GM19025 (cell line): ENCODE measurements at regions not wholly inside any gene's neighbourhood (a gene's known extent, or its start where the extent isn't known, plus 50 kb on each side); places are given as distances from the start of the nearest gene placed in this dataset.

Source experiments
- ATAC-seq: cut with Tn5 transposase; IDR thresholded peaks from one replicate; pipeline ENCODE4 v1.9.1; 2021; ENCODE audit warnings: mild to moderate bottlenecking, low read depth, moderate library complexity; ENCODE audit not compliant: unreplicated experiment

- no peak for ATAC-seq
Measured at GRCh38 chr15:69852482-69852881, 245.2 kb downstream of the TLE3 start.

DNA sequence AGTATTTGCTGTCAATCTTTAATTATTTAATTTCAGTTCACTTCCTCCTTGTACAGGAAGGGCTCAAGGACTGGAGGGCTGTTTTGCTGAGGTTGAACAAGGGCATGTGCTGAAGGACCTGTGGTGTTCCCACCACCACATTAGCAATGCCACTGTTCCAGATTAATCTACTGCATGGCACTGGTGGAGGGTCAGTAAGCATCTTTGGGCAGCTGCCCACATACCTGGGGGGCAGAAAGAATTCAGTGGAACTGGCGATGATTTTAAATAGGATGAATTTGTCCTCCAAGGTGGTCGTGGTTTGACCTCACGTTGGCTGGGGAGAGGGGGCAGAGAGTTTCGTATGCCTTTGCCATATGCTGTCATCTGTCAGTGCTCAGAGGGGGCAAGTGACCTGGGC is 244.8 kb downstream of the TLE3 start:
- no peak for ATAC-seq

DNA sequence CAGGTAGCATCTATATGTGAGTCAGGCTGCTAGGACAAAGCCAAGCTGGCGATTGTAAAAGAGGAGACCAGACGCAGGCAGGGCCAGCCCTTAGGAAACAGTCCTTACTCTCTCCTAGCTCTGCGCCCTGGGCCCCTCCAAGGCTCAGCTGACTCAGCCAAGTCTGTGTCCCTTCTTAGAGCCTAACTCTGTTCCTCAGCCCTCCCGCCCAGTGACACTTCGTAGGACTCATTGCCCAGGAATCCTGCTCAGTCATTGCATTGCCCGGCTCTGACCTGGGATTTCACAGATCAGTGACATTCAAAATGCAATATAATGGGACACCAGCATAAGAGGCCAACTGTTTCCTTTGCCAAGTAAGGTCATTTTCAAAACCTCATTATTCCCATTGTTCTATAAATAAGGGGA is 244.2 kb downstream of the TLE3 start:
- no peak for ATAC-seq

- no peak for ATAC-seq
Measured at GRCh38 chr15:69854001-69854400, 243.7 kb downstream of the TLE3 start.

- no peak for ATAC-seq
Measured at GRCh38 chr15:69854521-69855181, 243.1 kb downstream of the TLE3 start.

- no peak for ATAC-seq
Measured at GRCh38 chr15:69855258-69856000, 242.3 kb downstream of the TLE3 start.

- ATAC-seq, result no peak
Measured at GRCh38 chr15:69857250-69857649, 240.5 kb downstream of the TLE3 start.

- no peak for ATAC-seq
Measured at GRCh38 chr15:69857686-69858391, 239.9 kb downstream of the TLE3 start.

DNA sequence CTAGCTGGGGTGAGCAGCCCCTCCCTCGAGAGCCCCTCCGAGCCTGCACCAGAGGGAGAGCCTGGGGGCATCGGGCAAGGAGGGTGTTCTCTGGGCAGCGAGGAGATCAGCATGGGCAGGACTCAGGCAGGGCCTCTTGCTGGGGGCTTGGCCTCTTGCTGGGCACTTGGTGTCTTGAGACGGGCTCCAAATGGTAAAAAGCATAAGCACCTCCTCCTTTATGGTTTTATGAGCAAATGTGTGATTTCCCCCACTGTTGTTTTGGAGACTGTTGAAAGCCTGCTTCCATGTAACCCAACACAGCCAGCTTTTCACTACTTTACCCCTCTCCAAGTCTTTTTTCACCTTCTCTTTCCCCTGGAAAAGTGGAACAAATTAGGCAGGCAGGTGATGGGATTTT is 239.3 kb downstream of the TLE3 start:
- ATAC-seq, result no peak

DNA sequence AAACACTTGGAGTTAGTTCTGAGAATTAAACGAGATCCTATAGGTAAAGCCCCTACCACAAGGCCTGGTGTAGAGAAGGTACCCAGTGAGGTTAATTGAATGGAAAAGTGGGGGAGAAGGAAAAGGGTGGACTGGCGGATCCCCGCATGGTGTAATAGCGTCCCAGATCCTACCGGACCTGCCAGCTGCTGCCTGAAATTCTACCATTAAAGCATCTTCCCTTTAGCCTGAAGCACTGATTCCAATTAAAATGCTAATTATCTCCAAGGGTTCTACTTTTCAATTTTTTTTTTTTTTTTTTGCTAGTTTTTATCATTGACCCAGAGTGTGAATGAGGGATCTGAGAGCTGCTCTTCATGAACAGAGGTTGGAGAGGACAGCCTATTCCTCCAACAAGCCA is 237.9 kb downstream of the TLE3 start:
- ATAC-seq, result no peak

DNA sequence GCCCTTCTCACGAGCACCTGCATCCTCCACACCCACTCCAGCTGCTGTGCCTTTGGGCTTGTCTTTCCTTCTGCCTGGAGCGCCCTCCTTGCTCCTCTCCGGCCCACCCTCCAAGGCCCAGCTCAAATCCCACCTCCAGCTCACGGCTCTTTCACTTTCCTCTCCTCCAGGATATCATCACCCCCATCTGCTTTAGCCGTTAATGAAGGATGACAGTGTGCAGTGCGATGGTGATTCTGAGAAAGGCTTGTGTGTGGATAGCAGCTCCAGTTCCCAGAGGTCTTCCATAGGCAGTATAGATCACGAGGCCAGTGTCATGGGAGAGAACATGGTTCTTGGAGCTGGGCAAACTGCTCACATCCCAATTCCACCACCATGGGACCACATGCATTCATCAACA is 237.4 kb downstream of the TLE3 start:
- no peak for ATAC-seq

GRCh38 chr15:69860921-69861320 is 236.8 kb downstream of the TLE3 start:
- ATAC-seq, result no peak

DNA sequence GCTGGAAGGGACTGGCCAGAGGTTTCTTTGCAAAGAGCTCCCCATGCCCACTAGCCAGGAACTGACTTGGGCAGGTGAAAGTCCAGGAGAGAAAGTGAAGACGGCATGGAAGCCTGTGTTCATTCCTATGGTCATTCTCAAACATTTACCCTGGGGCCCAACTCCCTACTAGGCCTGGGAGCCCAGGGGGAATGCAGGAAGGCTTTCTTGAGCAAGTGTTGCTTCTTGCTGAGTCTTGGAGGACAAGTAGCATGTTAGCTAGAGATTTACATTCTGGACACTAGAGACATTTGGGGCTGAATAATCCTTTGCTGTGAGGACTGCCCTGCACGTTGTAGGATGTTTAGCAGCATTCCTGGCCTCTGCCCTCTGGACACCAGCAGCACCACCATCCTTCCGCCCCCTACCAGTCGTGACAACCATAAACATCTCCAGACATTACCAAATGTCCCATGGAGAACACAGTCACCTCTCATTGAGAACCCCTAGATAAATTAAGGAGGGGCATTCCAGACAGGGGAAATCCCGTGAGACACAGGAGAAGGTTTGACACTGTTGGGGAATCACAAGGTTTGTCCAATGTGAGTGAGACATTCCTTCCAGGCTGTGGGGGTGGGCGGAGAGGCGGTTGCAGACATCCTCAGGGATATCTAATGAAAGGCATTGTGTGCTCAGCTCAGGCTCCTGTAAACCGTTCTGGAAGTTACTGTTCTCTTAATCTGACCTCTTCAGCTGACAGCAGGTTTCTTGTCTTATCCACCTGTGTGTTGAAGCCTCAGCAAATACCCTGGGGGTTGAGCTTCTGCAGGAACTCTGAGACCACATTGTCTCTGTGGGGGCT is 236.2 kb downstream of the TLE3 start:
- no peak for ATAC-seq

- no peak for ATAC-seq
Measured at GRCh38 chr15:69862540-69862939, 235.2 kb downstream of the TLE3 start.

GRCh38 chr15:69863446-69863845 is 234.3 kb downstream of the TLE3 start:
- no peak for ATAC-seq

- no peak for ATAC-seq
Measured at GRCh38 chr15:69865369-69865768, 232.3 kb downstream of the TLE3 start.

DNA sequence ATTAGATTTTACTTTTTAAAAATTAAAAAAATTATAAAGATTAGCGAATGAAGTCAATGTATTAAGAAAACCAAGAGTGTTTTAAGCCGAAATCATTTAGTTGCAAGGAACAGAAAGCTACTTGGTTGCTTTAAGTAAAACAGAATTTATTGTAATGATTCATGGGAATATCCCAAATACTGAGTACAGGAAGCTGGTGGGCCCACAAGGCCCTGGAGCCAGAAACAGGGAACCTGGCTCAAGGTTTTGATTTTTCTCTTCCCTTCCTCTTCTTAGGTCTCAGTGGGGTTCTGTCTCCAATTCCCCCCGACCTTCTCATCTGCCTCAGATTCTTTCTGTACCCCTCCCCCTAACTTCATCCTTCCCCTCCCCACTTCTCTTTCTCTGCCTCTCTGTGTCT is 229.0 kb downstream of the TLE3 start:
- no peak for ATAC-seq

DNA sequence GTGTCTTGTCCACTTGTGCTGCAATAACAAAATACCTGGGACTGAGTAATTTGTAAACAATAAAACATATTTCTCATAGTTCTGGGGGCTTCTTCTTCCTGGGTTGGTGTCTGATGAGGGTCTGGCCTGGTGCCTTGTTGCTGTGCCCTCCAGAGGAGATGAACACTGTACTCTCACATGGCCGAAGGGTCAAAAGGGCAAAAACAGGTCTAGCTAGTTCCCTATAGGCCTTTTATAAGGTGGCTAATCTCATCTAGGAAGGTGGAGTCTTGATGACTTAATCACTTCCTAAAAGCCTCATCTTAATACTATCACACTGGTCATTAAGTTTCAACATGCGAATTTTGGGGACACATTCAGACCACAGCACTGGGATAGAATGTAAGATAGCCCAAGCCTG is 228.4 kb downstream of the TLE3 start:
- ATAC-seq, result no peak

DNA sequence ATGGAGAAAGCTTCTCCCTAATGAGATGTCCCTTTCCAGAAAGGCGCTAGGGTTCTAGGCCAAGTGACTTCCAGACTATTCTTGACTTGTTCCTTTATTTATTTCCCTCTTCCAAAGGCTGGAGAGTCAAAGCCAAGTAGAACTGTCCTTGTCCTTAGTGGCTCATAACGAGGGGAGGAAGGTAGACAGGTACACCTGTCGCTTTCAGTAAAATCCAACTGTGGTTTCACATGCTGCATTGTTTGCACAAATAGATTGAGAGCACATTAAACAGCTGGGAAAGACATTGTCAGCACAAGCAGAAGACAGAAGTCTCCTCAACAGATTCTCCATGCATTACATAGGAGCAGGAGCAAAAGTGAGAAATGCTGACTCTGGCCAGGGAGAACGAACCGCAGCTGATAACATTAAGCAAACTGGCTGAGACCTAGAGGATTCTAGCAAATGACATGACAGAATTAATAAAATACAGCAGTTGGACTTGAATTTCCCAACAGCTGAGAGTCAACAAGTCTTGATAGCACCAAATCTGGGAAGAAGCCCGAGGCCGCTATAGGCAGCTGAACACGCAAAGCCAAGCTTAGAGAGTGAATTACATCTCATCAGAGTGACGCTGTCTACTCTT is 227.7 kb downstream of the TLE3 start:
- ATAC-seq, result no peak

DNA sequence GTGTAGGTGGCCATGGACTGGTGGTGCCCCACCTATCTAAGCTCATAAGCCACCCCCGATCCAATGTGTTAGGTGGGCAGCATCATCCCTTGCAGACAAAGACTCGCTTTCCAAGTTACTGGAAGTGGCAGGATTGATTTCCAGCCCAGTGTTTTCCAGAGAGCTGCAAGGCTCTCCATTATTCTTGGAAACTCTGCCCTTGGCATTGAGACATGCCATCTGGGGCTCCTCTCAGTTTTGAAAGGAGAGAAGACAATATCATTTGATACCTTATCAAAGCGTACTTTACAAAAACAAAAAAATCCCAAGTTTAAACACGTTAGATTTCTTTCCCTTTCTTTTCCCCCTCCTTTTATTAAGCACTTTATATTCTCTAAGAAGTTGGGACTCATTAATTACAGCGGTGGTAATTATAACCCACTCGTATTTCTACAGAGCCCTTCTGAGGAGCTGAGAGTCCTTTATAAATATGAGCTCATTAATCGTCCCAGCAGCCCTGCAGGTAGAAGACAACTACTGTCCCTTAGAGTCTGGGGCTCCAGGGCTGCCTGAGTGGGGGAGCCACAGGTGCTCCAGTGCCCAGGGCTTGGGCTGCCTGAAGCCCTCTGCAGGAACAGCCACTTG is 226.1 kb downstream of the TLE3 start:
- no peak for ATAC-seq
